HG03565 (cell line): ENCODE measurements at regions not wholly inside any gene's neighbourhood (a gene's known extent, or its start where the extent isn't known, plus 50 kb on each side); places are given as distances from the start of the nearest gene placed in this dataset.
"Not testable (repeated sequence)": the region's sequence is repeated elsewhere in the genome, so short reads cannot be mapped to it uniquely, and the experiment has no call there.

ENCODE experiments used
- ATAC-seq: cut with Tn5 transposase; IDR thresholded peaks from one replicate; pipeline ENCODE4 v1.9.1; 2021; ENCODE audit warnings: mild to moderate bottlenecking, moderate library complexity; ENCODE audit not compliant: unreplicated experiment

- ATAC-seq, result no peak
These were observed 276.0 kb downstream of the TFAP2A start for GRCh38 chr6:10138917-10139316.

GRCh38 chr6:10136636-10137035, 278.2 kb downstream of the TFAP2A start:
- no peak for ATAC-seq

- not testable (repeated sequence) for ATAC-seq
These were observed 280.7 kb downstream of the TFAP2A start for GRCh38 chr6:10134185-10134584.

GRCh38 chr6:10128721-10129120, 286.2 kb downstream of the TFAP2A start:
- ATAC-seq, result no peak

GRCh38 chr6:10122164-10122563, 292.7 kb downstream of the TFAP2A start:
- no peak for ATAC-seq

- ATAC-seq, result no peak
These were observed 301.9 kb downstream of the TFAP2A start for GRCh38 chr6:10112871-10113549.

- ATAC-seq, result no peak
These were observed 302.9 kb downstream of the TFAP2A start for GRCh38 chr6:10111975-10112374.

GRCh38 chr6:10101551-10102252, 313.2 kb downstream of the TFAP2A start:
- no peak for ATAC-seq

GRCh38 chr6:10099529-10100140, 315.2 kb downstream of the TFAP2A start:
- ATAC-seq, result no peak

GRCh38 chr6:10098756-10099528, 315.9 kb downstream of the TFAP2A start:
- ATAC-seq, result no peak

GRCh38 chr6:10093282-10093681, 321.6 kb downstream of the TFAP2A start:
- no peak for ATAC-seq

GRCh38 chr6:10084111-10084986, 330.5 kb downstream of the TFAP2A start:
- ATAC-seq, result no peak

- ATAC-seq, result no peak
These were observed 332.5 kb downstream of the TFAP2A start for GRCh38 chr6:10082385-10082784.

- no peak for ATAC-seq
These were observed 332.9 kb downstream of the TFAP2A start for GRCh38 chr6:10081957-10082356.

- ATAC-seq, result no peak
These were observed 333.8 kb downstream of the TFAP2A start for GRCh38 chr6:10081075-10081474.

- ATAC-seq, result no peak
These were observed 334.3 kb downstream of the TFAP2A start for GRCh38 chr6:10080561-10080960.

GRCh38 chr6:10078581-10078980, 336.3 kb downstream of the TFAP2A start:
- no peak for ATAC-seq

- not testable (repeated sequence) for ATAC-seq
These were observed 340.1 kb downstream of the TFAP2A start for GRCh38 chr6:10074726-10075125.

GRCh38 chr6:10073341-10073740, 341.5 kb downstream of the TFAP2A start:
- ATAC-seq, result no peak

- ATAC-seq, result no peak
These were observed 343.1 kb downstream of the TFAP2A start for GRCh38 chr6:10071631-10072220.
